ENCODE measurements at regions not wholly inside any gene's neighbourhood (a gene's known extent, or its start where the extent isn't known, plus 50 kb on each side); places are given as distances from the start of the nearest gene placed in this dataset.
"Not testable (repeated sequence)": the region's sequence is repeated elsewhere in the genome, so short reads cannot be mapped to it uniquely, and the experiment has no call there.

DNA sequence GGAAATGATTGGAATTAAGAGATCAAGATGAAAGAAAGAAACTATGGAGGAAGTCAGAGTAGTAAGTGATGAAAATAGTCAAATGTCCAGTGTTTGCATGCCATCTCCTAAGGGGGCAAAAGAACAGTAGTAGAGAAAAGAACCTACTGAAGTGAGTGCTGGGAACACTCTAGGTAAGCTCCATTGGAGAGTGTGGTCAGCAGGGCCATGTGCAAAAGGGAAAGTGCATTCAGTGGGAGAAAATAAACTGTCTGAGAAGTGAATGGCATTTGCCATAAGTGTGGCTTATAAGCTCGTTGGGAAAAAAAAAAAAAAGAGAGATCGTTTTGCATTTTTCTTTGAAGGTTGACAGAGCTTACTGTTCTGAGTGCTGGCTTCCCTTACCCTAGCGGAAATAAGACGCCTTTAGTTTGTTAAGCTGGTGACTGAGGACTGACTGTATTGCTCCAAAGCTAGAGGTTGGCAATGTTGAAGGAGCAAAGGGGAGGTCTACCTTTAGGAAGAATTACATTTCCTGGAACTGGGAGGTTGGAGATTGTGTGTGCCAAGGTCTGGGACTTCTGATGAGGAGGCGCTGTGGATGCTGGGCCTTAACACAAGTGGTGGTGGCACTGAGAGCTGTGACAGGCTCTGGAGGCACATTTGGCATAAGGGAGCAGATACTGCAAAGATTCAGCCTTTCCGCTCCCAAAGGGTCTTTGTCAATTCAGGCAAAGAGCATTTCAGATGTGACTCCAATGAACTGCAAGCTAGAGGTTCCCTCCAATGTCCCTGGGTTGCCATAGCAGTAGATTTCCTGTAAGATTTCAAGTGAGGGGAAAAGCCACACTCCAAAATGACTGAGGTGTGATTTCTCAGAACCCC lies 287.8 kb upstream of the SATB1 start:
- Histone ChIP-seq H3K4me1 (no peaks in the 10 kb centered on the region), H3K4me3 (no peak overlapping the region), H3K36me3 (no peaks in the 10 kb centered on the region), H3K27me3 (no peaks in the 10 kb centered on the region), H3K27ac (no peak overlapping the region), H3K9me3 (no peaks in the 10 kb centered on the region)
- DNase-seq (no peak), ATAC-seq (no peak)
- no peak for TF ChIP-seq POLR2A (IDR thresholded peaks at IDR 0.05)
- TF ChIP-seq, protein P1, sequence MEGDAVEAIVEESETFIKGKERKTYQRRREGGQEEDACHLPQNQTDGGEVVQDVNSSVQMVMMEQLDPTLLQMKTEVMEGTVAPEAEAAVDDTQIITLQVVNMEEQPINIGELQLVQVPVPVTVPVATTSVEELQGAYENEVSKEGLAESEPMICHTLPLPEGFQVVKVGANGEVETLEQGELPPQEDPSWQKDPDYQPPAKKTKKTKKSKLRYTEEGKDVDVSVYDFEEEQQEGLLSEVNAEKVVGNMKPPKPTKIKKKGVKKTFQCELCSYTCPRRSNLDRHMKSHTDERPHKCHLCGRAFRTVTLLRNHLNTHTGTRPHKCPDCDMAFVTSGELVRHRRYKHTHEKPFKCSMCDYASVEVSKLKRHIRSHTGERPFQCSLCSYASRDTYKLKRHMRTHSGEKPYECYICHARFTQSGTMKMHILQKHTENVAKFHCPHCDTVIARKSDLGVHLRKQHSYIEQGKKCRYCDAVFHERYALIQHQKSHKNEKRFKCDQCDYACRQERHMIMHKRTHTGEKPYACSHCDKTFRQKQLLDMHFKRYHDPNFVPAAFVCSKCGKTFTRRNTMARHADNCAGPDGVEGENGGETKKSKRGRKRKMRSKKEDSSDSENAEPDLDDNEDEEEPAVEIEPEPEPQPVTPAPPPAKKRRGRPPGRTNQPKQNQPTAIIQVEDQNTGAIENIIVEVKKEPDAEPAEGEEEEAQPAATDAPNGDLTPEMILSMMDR (IDR thresholded peaks at IDR 0.05) = no peak
- 58% methylated on average over 5 of the region's 6 CpGs for WGBS (ENCODE audit: insufficient coverage, low coverage, low lambda C conversion rate, missing lambda C conversion rate)
- intact Hi-C loops (cut with DNase I) = no loop called here

- no peak for DNase-seq
- Histone ChIP-seq H3K4me1 (no peaks in the 10 kb centered on the region), H3K27ac (no peak overlapping the region), H3K9me3 (no peaks in the 10 kb centered on the region), H3K4me3 (no peak overlapping the region), H3K36me3 (no peaks in the 10 kb centered on the region), H3K27me3 (no peaks in the 10 kb centered on the region)
- no peak for ATAC-seq
- TF ChIP-seq, protein P1 (IDR thresholded peaks at IDR 0.05) = no peak
- no peak for TF ChIP-seq POLR2A (IDR thresholded peaks at IDR 0.05)
- intact Hi-C loops (cut with DNase I) = no loop called here
Observed at GRCh38 chr3:18704326-18704725, 279.2 kb upstream of the SATB1 start.

DNA sequence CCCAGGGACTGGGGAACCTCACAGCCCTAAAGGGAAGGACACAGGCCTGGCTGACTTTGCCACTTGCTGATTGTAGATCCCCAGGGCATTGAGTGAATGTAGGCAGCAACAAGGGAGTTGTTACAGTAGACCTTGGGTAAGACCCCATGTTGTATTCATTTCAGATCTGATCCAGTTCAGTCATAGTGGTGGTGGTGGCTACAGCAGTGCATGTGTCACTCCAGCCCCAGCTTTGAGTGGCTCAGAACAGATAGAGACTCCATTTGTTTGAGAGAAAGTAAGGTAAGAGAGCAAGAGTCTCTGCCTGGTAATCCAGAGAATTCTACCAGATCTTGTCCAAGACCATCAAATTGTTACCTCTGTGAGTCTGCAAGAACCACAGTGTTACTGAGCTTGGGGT lies 278.7 kb upstream of the SATB1 start:
- ATAC-seq = no peak
- Histone ChIP-seq H3K4me1 (no peaks in the 10 kb centered on the region), H3K36me3 (no peaks in the 10 kb centered on the region), H3K9me3 (no peaks in the 10 kb centered on the region), H3K27ac (no peak overlapping the region), H3K4me3 (no peak overlapping the region), H3K27me3 (no peaks in the 10 kb centered on the region)
- TF ChIP-seq POLR2A (IDR thresholded peaks at IDR 0.05) = no peak
- TF ChIP-seq, protein P1 (IDR thresholded peaks at IDR 0.05) = no peak
- intact Hi-C loops (cut with DNase I) = no loop called here
- no peak for DNase-seq

GRCh38 chr3:18693588-18694329 lies 268.6 kb upstream of the SATB1 start:
- not testable (repeated sequence) for DNase-seq, H3K27me3 ChIP-seq
- 83% methylated on average over 20 of the region's 33 CpGs for WGBS (ENCODE audit: insufficient coverage, low coverage, low lambda C conversion rate, missing lambda C conversion rate)

GRCh38 chr3:18687286-18687685 lies 262.1 kb upstream of the SATB1 start:
- Histone ChIP-seq H3K27ac (no peak overlapping the region), H3K4me3 (no peak overlapping the region), H3K9me3 (no peaks in the 10 kb centered on the region), H3K36me3 (no peaks in the 10 kb centered on the region), H3K27me3 (no peaks in the 10 kb centered on the region), H3K4me1 (no peaks in the 10 kb centered on the region)
- DNase-seq (no peak), ATAC-seq (peak in 1 of 4 donors; percentile 20)
- WGBS (ENCODE audit: insufficient coverage, low coverage, low lambda C conversion rate, missing lambda C conversion rate) = 36% methylated on average over 4 of the region's 4 CpGs
- intact Hi-C loops (cut with DNase I) = no loop called here
- no peak for TF ChIP-seq POLR2A (IDR thresholded peaks at IDR 0.05)
- TF ChIP-seq, protein P1 (IDR thresholded peaks at IDR 0.05) = no peak

More at GRCh38 chr3:18693588-18694329, 268.6 kb upstream of the SATB1 start:
- H3K9me3 ChIP-seq; H3K27ac ChIP-seq; H3K4me1 ChIP-seq; intact Hi-C loops (cut with DNase I); H3K36me3 ChIP-seq; ATAC-seq; H3K4me3 ChIP-seq: not testable (repeated sequence)

All from right lobe of liver (tissue), 6 donors.